K562 (cell line): ENCODE measurements at regions not wholly inside any gene's neighbourhood (a gene's known extent, or its start where the extent isn't known, plus 50 kb on each side); places are given as distances from the start of the nearest gene placed in this dataset.

Source experiments
- ATAC-seq: fragments of 200-7000 bp; cut with Tn5 transposase; 3 replicates; pipeline ENCODE4 v1.9.1; 2020; ENCODE audit warnings: moderate library complexity
- BruUV-seq: library from RNA; stranded (reverse); fragments of 400-500 nt; replicated peaks from 2 replicates; lab custom pipeline; 2021; lab: Mats Ljungman, UMichigan
- CTCF ChIA-PET: fragments of 300-600 bp; formaldehyde crosslinking; extraction: SDS; loops from one replicate; lab custom pipeline; 2021; ENCODE audit warnings: low intra/inter-chr PET ratio; lab: Yijun Ruan, JAX
- POLR2A ChIA-PET: fragments of 300-600, 350-650 bp; sonication (Branson Sonifier 250); formaldehyde crosslinking; extraction: SDS; loops from one replicate; lab custom pipeline; 2021; ENCODE audit warnings: antibody characterized with exemption, inconsistent platforms; lab: Yijun Ruan, JAX
- DNase-seq, 4 experiments: peaks; one replicate each; pipeline versions ENCODE4 v3.0.0 to v3.0.0-alpha.2; 2011 to 2018; ENCODE audit warnings: low spot score in 3 of 4, mixed read lengths in 3 of 4; ENCODE audit errors: extremely low read depth in 1 of 4
- FAIRE-seq: peaks from 2 replicates; lab custom pipeline; 2011; peaks lifted over from hg19 to GRCh38; lab: Jason Lieb, UNC
- H2AFZ ChIP-seq: 2 replicates; pipeline ENCODE4 v1.6.0; 2011; ENCODE audit warnings: low read depth, low read length, control low read depth, inconsistent platforms
- H3K27ac ChIP-seq: fragments of 200-600 bp; 3 replicates; pipeline ENCODE4 v1.8.0; 2011; ENCODE audit warnings: low read depth, mild to moderate bottlenecking, control low read depth, inconsistent platforms, low read length, moderate library complexity, mixed read lengths; ENCODE audit errors: extremely low read depth
- H3K27me3 ChIP-seq, 2 experiments: fragments of 300-600 bp in 1 of 2; 2 replicates in 1 of 2; 3 replicates in 1 of 2; pipeline versions ENCODE4 v1.6.0 to v1.8.0; 2011; ENCODE audit warnings: inconsistent platforms in 2 of 2, low read length in 2 of 2, mild to moderate bottlenecking in 1 of 2, mixed read lengths in 1 of 2, moderate library complexity in 1 of 2; ENCODE audit not compliant: control insufficient read depth in 2 of 2, insufficient read depth in 2 of 2
- H3K36me3 ChIP-seq: fragments of 300-600 bp; 3 replicates; pipeline ENCODE4 v1.8.0; 2011; ENCODE audit warnings: mild to moderate bottlenecking, low read length, inconsistent platforms; ENCODE audit not compliant: control insufficient read depth, insufficient read depth
- H3K4me1 ChIP-seq, 2 experiments: fragments of 200-600 bp in 1 of 2; replicated peaks in 1 of 2; 2 replicates in 1 of 2; 3 replicates in 1 of 2; pipeline versions ENCODE4 v1.5.1 to v1.8.0; 2011; ENCODE audit warnings: inconsistent platforms in 2 of 2, low read length in 2 of 2, mild to moderate bottlenecking in 1 of 2, mixed read lengths in 1 of 2, moderate library complexity in 1 of 2; ENCODE audit not compliant: control insufficient read depth in 2 of 2, insufficient read depth in 2 of 2
- H3K4me2 ChIP-seq: 2 replicates; pipeline ENCODE4 v1.6.1; 2011; ENCODE audit warnings: low read length, control low read depth, inconsistent platforms, mixed read lengths; ENCODE audit not compliant: insufficient read depth
- H3K4me3 ChIP-seq: fragments of 200-600 bp; sonication (generic), shearing (Covaris generic); 2 replicates; pipeline ENCODE4 v1.5.1; 2016; ENCODE audit warnings: control low read depth, inconsistent platforms
- H3K79me2 ChIP-seq: fragments of 200-600 bp; 3 replicates; pipeline ENCODE4 v1.8.0; 2011; ENCODE audit warnings: low read length, inconsistent platforms; ENCODE audit not compliant: control insufficient read depth, insufficient read depth
- H3K9ac ChIP-seq, 2 experiments: 2 replicates each; pipeline versions ENCODE4 v1.6.0 to v1.6.1; 2011; ENCODE audit warnings: low read depth in 2 of 2, low read length in 2 of 2, control low read depth in 1 of 2, inconsistent platforms in 1 of 2, mild to moderate bottlenecking in 1 of 2, mixed read lengths in 1 of 2; ENCODE audit not compliant: insufficient read depth in 1 of 2
- H3K9me1 ChIP-seq: one replicate; pipeline ENCODE4 v1.6.0; 2011; ENCODE audit warnings: inconsistent platforms, mild to moderate bottlenecking, low read length, moderate library complexity; ENCODE audit not compliant: control insufficient read depth, insufficient read depth
- H3K9me3 ChIP-seq: replicated peaks from 2 replicates; pipeline ENCODE4 v1.5.1; 2011; ENCODE audit warnings: low read depth, low read length, inconsistent platforms; ENCODE audit not compliant: control insufficient read depth, insufficient read depth
- H4K20me1 ChIP-seq: replicated peaks from 2 replicates; pipeline ENCODE4 v1.6.1; 2011; ENCODE audit warnings: low read length, inconsistent platforms, mixed read lengths; ENCODE audit not compliant: control insufficient read depth, insufficient read depth
- CBFB ChIP-seq: sonication (generic); formaldehyde crosslinking; IDR thresholded peaks from 2 replicates; pipeline ENCODE4 v1.4.0; 2020; ENCODE audit warnings: mild to moderate bottlenecking, missing genetic modification reagents
- CBX5 ChIP-seq: IDR thresholded peaks from 2 replicates; pipeline ENCODE4 v1.6.1; 2014; ENCODE audit warnings: low read depth, borderline replicate concordance
- CREM ChIP-seq: IDR thresholded peaks from 2 replicates; pipeline ENCODE4 v1.6.1; 2014; ENCODE audit warnings: antibody characterized with exemption, low read depth
- DNMT1 ChIP-seq: fragments of 450-650 bp; IDR thresholded peaks from 2 replicates; pipeline ENCODE4 v1.6.1; 2016; ENCODE audit warnings: antibody characterized with exemption, mild to moderate bottlenecking
- KDM4B ChIP-seq, 2 experiments: fragments of 450-650 bp in 1 of 2; sonication (generic) in 1 of 2; IDR thresholded peaks; 2 replicates each; pipeline ENCODE4 v1.6.1; 2016 to 2017; ENCODE audit warnings: borderline replicate concordance in 2 of 2, antibody characterized with exemption in 1 of 2, low read depth in 1 of 2, mild to moderate bottlenecking in 1 of 2
- SMC3 ChIP-seq: conservative IDR thresholded peaks from 2 replicates; pipeline ENCODE4 v1.6.1; 2011; ENCODE audit warnings: low read depth, low read length, improper control_type of control experiment; ENCODE audit not compliant: insufficient read depth
- ZNF444 ChIP-seq: fragments of 250-450 bp; sonication (Bioruptor Pico); IDR thresholded peaks from 2 replicates; pipeline ENCODE4 v1.4.0; 2020; ENCODE audit warnings: mild to moderate bottlenecking, moderate library complexity
- WGBS: fragments of 100-300 bp; shearing (Covaris generic); methylation state at CpG from one replicate; pipeline ENCODE4 v1.1.6; 2016; ENCODE audit warnings: low coverage, mixed read lengths; ENCODE audit not compliant: insufficient coverage; ENCODE audit errors: missing lambda C conversion rate; 5-methylcytosine and 5-hydroxymethylcytosine counted together
- in situ Hi-C: fragments of 300-500 bp; cut with MboI; formaldehyde crosslinking; loops from 4 replicates; pipeline ENCODE4 v1.15.0; 2018; ENCODE audit warnings: inconsistent platforms, mixed read lengths
- intact Hi-C: fragments of 100-400 bp; cut with micrococcal nuclease; formaldehyde crosslinking; loops from 2 replicates; pipeline ENCODE4 v1.14.2; 2022
- TF ChIP-seq, protein P1 (sequence below): IDR thresholded peaks from 2 replicates; pipeline ENCODE4 v1.6.1; 2011; ENCODE audit not compliant: insufficient read length; ENCODE audit errors: extremely low read depth

DNA sequence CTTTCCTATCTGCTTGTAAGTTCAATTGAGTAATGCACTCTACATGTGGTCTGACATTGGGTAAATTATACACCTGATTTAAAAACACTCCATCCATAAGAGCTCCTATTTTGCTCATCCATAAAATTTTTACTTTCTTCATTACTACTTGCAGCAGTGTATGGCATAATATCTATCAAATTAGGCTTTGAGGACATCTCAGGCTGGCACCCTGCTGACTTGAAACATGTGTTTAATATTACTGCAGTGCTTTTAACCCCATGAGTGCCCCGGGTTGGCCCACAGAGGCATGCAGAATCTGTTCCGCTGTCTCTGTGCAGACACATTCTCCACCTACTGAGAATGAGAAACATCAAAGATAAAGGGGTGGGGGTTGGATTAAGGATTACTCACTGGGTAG is 249.9 kb upstream of the DNAJC19 start:
- no peak for ATAC-seq
- H3K9me3 ChIP-seq = no peaks in the 10 kb centered on the region
- FAIRE-seq = no peak
- WGBS = 0% methylated on average over 2 of the region's 2 CpGs
- H3K27ac ChIP-seq = no peak overlapping the region
- no peaks in the 10 kb centered on the region for H3K9me1 ChIP-seq
- DNase-seq = no peak
- H3K4me2 ChIP-seq = no peak overlapping the region
- POLR2A ChIA-PET = no interaction called here
- in situ Hi-C loops (no loop called here), intact Hi-C loops (no loop called here)
- CTCF ChIA-PET = no interaction called here
- no TSS peak for BruUV-seq
- H3K4me1 ChIP-seq = no peaks in the 10 kb centered on the region
- H3K4me3 ChIP-seq = no peak overlapping the region
- TF ChIP-seq CREM (no peak), CBX5 (no peak), DNMT1 (no peak), ZNF444 (CRISPR knock-in tag) (no peak), KDM4B (IDR thresholded peaks at IDR 0.05; ENCODE audit: borderline replicate concordance in 2 of 2, low read depth in 1 of 2) (no peak), SMC3 (no peak), CBFB (no peak)
- TF ChIP-seq, protein P1, sequence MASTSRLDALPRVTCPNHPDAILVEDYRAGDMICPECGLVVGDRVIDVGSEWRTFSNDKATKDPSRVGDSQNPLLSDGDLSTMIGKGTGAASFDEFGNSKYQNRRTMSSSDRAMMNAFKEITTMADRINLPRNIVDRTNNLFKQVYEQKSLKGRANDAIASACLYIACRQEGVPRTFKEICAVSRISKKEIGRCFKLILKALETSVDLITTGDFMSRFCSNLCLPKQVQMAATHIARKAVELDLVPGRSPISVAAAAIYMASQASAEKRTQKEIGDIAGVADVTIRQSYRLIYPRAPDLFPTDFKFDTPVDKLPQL = no peak
- H3K36me3 ChIP-seq = no peaks in the 10 kb centered on the region
- no peak overlapping the region for H3K9ac ChIP-seq
- no peaks in the 10 kb centered on the region for H4K20me1 ChIP-seq
- no peak overlapping the region for H2AFZ ChIP-seq
- H3K27me3 ChIP-seq = no peaks in the 10 kb centered on the region
- H3K79me2 ChIP-seq = no peaks in the 10 kb centered on the region
